Fibroblast of the conjunctiva (primary cell): ENCODE measurements at regions not wholly inside any gene's neighbourhood (a gene's known extent, or its start where the extent isn't known, plus 50 kb on each side); places are given as distances from the start of the nearest gene placed in this dataset.
"Not testable (repeated sequence)": the region's sequence is repeated elsewhere in the genome, so short reads cannot be mapped to it uniquely, and the experiment has no call there.

ENCODE experiments used
- DNase-seq: peaks from one replicate; pipeline ENCODE4 v3.0.0-alpha.2; 2010; ENCODE audit warnings: low read depth

DNA sequence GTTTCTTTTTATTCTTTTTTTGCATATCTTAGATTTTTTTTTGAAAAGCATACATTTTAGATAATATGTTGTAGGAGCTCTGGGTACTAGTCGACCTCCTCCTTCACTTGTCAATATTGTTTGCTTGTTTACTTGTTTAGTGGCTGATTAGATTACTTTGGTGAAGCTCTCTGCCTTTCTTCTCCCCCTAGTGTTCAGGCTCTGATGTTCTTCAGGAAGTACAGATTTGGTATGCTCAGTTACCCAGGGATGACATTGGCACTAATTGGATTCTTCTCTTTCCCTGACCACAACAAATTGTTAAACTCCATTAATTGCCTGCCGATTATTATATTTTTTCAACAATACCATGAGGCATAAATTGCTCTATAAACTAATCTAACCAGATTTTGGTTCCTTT is 491.2 kb downstream of the SUCLG1 start:
- no peak for DNase-seq

DNA sequence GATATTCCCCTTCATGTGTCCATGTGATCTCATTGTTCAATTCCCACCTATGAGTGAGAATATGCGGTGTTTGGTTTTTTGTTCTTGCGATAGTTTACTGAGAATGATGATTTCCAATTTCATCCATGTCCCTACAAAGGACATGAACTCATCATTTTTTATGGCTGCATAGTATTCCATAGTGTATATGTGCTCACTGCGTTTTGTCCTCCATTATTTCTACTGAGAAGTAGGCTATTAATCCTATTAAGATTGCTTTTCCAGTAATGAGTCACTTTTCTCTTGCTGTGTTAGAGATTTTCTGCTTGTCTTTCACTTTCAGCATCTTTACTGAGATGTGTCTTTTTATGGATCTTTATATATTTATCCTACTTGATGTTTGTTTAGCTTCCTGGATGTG is 492.1 kb downstream of the SUCLG1 start:
- DNase-seq = not testable (repeated sequence)

DNA sequence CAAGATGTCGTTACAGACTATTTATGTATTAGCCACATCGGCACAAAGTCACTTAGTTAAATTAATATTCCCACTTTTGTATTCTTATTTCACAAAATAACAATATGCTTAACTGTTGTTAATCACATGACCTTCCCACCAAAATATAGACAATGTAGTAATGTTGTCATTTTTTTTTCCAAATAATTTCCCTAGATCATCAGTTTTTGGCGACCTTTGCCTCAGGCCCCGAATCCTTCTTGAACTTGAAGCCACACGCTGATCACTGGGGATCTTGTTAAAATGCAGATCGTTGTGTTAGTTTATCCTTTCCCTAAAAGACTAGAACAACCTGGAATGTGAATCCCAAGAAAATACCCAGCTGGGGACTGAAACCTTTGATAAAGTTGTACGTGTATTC is 497.6 kb downstream of the SUCLG1 start:
- no peak for DNase-seq

DNA sequence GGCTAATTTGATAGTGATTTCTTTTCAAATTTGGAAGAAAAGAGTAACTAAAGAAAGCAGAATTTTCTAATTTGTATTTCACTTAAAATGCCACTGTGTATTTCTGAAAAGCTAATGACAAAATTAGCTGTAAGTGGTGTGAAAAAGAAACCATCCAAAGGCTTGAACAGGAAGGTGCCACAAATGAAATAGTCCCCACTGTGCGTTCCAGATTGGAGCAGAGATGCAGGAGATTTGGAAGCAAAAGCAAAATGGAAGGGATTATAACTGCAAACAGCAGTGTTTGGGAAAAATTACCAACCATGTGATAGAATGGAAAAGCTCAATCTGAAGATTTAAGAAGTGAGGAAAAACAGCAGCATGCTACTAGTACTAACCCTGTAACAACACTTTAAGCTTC is 498.7 kb downstream of the SUCLG1 start:
- no peak for DNase-seq

DNA sequence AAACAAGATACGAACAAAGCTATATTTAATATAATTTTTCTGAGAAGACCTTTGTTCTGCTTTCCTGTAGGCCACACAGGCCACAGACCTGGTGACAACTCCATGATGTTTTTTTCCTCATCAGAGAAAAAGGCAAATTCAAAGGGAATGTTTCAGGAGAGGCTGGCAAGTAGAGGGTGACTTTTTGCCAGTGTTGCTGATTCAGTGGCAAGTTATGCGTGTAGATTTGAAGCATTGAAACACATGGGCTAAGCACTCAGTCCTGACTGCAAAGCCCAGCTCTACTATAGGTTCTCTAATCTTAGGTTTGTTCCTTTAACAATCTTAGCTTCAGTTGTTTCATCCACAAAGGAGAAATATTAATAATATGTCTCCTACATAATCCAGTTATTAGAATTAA is 499.8 kb downstream of the SUCLG1 start:
- no peak for DNase-seq

DNA sequence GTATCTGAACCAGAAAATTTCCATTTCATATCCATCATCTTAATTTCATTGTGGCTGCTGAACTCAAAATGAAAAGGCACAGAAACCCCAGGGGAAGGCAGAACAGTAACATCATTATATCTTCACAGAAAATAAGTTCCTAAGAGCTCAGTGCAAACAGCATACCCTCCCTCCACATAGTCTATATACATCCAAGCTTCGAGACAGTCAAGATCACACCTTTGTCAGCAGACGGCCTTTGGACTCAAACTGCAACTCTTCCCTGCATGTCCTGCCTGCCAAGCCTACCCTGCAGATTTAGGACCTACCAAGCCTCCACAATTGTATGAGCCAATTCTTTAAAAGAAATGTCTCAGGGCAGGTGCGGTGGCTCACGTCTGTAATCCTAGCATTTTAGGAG is 502.1 kb downstream of the SUCLG1 start:
- DNase-seq = no peak

DNA sequence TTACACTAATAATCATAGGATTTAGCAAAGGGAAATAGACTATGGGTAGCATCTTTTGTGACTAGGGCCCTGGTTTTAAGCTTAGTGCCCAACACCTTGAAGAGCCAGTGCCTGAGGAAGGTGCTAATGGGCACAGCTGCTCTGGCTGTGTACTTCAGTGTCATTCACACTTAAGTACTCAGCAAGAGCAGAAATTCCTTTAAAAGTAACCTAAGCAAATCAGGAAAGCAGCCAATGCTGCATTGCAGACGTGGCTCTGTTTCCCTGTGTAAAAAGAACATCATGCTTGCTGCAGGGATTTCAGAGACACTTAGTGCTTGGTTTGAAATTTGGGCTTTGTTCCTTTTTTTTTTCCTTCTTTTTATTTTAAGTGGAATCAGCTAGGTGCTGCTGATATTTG is 505.4 kb downstream of the SUCLG1 start:
- no peak for DNase-seq

DNA sequence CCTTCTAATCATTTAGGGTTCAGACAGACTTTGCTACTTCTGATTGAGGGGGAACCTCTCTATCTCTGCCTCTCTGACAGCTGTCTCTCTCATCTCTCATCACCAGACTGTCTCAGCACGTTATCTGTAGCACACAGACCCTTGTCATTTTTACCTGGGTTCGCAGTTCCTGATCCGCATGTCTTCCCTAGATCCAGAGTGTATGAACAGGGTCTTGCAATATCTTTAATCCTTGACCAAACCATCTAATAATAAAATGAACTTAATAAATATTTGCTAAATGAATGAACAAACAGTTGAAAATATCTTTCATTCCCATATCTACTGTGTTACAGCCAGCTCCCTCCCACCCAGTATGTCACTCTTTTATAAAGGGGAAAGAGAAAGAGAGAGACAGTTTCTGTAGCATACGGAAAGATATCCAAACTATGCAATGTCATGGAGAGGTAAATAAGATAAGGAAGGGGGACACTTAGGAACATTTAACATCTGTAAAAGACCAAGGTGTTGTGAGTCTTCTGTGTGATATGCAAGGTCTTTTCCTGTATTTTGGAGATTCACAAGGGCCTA is 507.6 kb downstream of the SUCLG1 start:
- no peak for DNase-seq

DNA sequence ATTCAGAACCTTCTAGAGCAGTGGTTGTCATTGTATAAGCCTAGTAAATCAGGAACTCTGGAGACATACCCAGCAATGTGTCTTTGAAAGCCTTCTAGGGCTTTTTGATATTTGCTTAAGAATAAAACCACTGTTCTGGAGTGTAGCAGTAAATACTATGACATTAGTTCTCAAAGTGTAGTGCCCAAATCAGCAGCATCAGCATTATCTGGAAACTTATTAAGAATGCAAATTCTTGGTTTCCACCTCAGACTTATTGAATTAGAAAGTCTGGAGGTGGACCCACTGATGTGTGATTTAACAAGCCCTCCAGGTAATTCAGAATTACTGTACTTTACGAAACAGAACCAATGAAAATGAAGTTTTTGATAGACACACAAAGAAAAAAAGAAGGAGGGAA is 509.7 kb downstream of the SUCLG1 start:
- no peak for DNase-seq

DNA sequence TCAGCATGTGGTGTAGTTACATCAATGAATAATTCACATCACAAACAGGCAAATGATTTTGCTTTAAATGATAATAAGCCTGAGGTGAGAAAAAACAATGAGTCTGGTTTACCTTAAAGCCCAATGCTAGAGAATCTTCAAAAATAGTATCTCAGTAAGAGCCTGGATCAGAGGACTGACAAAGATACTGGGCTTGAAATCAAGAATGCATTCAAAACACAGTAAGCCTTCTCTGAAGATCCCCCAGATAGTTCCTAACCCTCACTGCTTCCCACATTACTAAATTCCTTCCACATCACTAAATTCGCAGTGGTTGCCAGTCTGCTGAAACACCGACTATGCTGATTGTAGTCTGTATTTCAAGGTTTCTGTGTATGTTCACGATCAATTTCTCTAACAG is 514.9 kb downstream of the SUCLG1 start:
- no peak for DNase-seq

DNA sequence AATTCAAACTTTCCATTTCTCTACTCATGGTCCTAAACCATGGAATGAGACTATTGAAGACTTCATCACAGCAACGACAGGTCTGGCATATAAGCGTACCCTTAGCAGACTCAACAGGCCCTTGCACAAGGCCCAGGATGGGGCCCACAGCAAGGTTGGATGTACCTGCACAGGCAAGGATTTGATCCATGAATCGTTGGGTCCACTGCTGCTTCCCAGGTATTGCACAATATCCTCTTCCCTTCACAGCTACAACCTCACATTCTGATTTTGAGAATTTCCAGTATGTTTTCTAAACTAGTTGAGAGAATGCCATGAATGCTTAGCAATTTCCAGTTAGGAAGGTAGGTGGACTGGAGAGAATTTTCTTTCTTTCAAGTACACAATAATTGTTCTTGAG is 515.8 kb downstream of the SUCLG1 start:
- no peak for DNase-seq

DNA sequence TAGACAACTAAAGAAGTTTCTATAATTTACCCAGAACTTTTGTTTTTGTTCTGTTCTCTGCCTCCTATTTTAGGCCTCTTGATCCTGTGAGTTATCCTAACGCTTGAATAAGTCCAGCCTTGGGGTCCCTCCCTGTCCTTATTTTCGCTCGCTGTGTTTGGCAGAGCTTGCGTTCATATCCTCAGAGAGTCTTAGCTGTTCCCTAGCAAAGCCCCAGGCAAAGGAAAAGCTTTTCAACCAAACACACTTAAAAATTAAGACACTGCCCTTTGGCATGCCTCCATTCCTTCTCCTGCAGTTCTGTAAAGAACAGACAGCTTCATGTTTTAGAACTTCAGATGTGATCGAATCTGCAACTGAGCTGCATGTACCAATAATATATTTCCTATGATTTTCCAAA is 517.2 kb downstream of the SUCLG1 start:
- DNase-seq = no peak

DNA sequence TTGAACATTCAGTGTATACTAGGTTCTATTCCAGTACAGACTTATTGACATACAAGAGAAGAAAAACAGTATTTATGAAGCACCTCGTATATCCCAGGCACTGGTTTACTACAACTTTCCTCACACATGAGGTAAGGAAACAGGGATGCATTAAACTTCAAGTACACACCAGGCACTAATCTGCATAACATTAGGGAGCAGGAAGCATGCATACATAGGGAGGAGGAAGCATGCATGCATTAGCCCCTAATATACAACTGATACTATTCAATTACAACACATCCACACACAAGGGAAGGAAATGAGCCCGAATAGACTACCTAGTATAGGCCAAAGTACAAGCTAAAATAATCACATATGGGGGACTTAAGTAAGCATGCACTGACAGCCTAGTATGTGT is 525.3 kb downstream of the SUCLG1 start:
- DNase-seq = no peak

DNA sequence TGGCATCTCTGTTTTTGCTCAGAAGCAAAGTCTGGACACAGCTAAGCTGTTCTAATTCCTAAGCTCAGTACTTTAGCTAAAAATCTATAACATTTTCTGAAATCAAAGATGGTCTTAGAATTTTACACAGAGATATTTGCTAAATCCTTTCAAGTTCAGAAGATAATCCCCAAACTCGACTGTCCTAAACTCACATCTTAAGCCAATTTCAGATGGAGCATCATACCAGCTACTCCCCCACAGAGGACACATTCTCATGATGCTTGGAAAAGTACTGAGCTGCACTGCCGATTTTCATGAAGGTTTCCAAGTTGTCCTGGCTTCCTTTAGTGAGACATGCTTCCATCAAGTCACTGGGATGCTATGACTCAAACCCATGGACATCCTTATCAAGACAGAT is 535.5 kb downstream of the SUCLG1 start:
- no peak for DNase-seq

DNA sequence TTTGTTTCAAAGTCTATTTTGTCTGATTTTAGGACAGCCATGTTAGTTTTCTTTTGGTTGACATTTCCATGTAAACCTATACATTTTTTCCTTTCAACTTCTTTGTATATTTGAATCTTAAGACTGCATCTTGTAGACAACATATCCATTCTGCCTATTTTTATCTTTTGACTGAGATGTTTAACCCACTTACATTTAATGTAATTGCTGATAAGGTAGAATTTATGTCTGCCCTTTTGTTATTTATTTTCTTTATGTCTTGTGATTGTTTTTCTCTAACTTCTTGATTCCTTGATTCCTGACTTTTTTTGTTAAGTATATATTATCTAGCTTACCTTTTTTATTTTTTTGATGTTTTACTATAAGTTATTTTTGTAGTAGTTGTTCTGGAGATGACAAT is 542.5 kb downstream of the SUCLG1 start:
- no peak for DNase-seq

DNA sequence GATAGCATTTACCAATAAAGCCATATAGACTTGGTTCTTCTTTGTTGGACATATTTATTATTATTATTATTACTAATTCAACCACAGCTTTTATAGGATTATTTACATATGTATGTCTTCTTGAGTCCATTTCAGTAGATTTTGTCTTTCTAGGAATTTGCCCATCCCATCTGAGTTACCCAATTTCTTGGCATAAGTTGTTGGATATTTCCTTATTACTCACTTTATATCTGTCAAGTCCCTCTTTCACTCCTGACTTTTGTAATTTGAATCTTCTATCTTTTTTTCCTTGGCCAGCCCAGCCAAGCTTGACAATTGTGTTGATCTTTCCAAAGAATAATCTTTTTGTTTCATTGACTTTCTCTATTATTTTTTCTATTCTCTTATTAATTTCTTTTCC is 543.7 kb downstream of the SUCLG1 start:
- DNase-seq = no peak

DNA sequence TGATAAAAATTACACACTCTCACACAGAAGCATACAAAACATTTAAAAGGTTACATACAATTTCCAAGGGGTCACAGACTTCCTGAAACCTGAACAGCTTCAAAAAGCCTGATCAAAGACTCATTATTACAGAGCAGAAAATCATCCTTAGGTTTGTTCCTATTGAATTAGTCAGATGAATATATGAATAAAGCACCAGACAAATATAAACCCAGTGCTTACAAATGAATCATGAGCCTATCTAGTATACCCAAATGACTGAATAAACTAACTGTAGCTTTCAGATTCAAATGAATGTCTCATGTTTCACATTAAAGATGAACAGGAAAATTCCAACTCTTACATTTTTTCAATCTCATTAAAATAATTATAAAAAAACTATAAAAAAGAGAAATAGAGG is 550.3 kb downstream of the SUCLG1 start:
- DNase-seq = no peak

DNA sequence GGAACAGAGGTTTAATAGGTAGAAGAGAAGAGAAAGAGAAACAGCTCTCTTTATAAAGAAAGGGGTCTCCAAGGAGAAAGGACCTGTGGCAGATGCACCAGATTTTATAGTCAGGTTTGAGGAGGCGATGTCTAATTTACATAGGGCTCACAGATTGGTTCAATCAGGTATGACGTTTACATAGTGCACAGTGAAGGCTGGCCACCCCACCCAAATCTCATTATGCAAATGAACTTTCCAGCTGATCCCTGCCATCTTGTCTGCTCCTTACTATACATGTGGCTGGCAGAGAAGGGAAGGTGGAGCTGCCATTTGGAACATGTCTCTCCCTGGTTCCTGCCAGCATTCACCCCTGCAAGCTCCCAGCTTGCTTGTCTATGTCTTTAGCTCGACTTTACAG is 557.8 kb downstream of the SUCLG1 start:
- no peak for DNase-seq

DNA sequence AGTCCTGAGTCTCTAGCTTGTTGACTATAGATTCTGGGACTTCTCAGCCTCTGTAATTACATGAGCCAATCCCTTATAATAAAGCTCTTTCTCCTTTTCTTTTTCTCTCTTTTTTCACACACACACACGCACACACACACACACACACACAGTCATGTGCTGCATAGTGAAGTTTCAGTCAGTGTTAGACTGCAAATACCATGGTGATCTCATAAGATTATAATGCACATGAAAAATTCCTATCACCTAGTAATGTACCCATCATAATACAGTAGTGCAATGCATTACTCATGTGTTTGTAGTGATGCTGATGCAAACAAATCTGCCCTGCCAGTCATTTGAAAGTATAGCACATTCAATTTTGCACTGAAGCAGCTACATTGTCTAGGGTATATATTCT is 558.2 kb downstream of the SUCLG1 start:
- no peak for DNase-seq

DNA sequence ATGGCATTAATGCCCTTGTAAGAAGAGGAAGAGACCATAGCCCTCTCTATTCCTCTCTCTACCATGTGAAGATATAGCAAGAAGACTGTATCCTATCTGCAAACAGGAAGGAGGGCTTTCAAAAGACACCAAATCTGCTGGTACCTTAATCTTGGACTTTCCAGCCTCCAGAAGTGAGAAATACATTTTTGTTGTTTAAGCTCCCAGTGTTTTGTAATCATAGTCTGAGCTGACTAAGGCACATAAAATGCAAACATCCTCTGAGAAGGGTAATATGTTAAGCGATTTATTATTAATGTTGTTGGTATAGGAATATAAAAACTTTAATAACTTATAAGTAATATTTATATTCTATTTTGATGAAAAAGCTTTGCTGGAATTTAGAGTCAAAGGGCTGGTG is 559.8 kb downstream of the SUCLG1 start:
- DNase-seq = no peak

DNA sequence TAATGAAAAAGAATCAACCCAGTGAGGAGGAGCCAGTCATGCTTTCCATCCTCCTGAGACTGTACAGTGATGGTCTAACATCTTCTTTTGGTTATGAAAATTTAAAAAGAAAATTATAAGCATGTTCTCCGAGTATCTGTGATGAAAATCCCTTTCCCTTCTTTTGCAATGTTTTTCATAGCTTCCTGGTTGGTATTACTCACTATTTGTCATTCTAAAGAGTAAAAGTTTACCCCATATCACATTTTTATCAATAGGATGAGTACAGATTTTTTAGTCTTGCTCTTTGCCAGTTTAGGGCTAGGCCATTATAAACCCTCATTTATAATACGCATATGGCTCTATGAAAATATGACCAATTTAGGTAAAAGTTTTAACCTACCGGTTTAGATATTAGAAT is 564.1 kb downstream of the SUCLG1 start:
- no peak for DNase-seq

DNA sequence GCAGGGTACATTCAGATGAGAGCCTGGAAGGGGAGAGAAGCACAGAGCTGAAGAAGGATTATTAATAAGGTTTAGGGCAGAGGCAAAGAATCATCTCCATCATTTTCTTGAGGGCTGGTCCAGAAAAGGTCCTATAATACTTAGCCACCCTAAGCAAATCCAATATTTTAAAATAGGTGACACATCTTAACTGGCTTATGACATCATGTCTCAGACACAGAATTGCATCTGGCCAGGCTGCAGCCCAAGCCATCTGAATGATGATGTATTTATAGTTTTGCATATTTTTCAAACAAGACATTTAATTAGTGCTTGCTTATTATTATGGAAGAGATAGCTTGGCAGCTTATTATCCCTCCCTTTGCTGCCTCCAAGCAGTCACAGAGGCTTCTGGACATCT is 571.3 kb downstream of the SUCLG1 start:
- DNase-seq = no peak

DNA sequence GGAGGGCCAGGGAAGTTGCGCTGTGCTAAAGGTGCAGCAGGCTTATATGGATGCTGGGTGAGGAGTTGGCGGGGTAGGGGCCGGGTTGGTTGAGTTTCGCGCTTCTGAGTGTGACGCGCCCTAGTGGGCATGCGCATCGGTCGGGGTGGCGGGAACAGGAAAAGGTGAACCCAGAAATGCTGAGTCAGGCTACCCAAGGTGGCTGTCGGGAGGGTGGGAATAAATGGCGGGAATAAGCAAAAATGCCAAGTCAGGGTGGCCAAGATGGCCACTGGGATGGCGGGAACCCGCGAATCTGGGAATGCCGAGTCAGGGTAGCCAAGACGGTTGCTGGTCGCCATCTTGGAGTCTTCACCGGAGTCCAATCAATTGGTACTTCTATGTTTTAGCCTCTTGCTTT is 580.0 kb downstream of the SUCLG1 start:
- DNase-seq = no peak

DNA sequence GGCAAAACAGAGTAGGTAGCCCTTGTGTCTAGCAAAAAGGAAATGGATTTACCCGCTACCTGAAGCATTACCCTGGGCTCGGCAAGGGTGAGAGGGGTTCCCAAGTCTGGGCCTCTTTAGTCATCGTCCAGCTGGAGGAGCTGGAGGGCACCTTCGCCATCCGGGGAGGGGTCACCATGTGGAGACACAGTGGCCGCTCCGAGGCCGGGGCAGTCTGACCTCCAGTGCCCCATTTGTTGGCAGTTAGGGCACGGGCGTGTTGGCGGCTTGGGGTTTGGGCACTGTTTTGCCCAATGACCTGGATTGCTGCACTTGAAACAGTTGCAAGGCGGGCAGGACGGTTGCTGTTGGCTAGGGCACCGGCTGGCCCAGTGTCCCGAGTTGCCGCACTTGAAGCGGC is 581.8 kb downstream of the SUCLG1 start:
- DNase-seq = not testable (repeated sequence)
